HG03064 (cell line): ENCODE measurements at regions not wholly inside any gene's neighbourhood (a gene's known extent, or its start where the extent isn't known, plus 50 kb on each side); places are given as distances from the start of the nearest gene placed in this dataset.

Experiments
- ATAC-seq: cut with Tn5 transposase; IDR thresholded peaks from one replicate; pipeline ENCODE4 v1.9.1; 2021; ENCODE audit warnings: low read depth; ENCODE audit not compliant: unreplicated experiment

GRCh38 chr2:118622913-118623312, 224.5 kb downstream of the EN1 start:
- no peak for ATAC-seq

GRCh38 chr2:118622108-118622507, 225.3 kb downstream of the EN1 start:
- no peak for ATAC-seq

GRCh38 chr2:118618279-118618678, 229.2 kb downstream of the EN1 start:
- no peak for ATAC-seq

DNA sequence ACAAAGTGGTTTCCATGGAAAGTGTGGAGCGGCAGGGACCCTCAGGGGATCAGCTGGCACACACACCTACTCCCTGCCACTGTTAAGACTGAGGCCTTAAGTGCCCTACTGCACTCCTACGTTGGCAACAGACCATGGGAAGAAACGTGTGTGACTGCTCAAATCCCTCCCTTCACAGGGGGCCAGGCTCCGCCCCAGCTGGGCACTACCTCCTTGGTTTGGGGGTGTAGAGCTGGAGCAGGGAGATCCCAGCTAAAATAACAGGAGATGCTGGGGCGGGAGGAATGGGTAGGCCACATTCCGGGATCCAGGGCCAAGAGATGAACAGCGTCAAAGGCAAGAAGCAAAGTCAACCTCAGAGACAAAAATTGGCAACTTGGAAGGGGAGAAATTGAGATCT, 231.0 kb downstream of the EN1 start:
- ATAC-seq: no peak

DNA sequence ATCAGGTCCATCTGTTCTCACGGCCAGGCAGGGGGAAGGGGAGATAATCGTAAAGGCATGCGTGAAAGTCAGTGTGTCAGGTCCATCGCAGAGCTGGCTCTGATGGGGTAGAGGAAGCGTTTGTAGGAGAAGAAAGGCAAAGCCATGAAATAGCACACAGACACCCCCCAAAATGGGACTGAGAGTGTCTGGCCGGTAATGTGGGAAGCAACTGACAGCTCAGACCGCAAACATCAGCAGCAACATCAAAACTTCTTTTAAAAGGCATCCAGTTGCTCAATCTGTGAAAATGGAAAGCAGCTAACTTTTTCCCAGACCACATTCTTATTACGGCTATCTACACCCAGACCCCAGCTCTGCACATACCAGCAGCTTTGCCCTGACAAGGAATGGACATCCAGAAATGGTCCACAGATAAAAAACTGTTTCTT, 232.6 kb downstream of the EN1 start:
- no peak for ATAC-seq

GRCh38 chr2:118613737-118614136, 233.7 kb downstream of the EN1 start:
- ATAC-seq: no peak

DNA sequence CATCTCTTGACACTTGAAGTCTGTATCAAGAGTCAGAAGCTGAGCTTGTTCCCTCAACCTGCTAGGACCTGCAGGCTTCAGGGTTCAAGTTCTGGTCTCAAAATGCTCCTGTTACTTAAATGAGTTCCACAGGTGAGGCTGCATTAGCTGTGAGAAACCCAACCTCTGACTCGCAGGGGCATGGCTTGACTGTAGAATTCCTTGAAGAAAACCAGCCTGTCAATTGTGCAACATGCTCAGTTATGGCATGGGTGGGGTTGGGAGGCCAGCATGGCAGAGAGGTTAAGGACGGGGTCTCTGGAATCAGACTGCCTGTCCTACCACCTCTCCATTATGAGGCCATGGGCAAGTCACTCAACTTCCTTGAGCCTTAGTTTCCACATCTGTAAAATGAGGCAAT, 235.8 kb downstream of the EN1 start:
- no peak for ATAC-seq

DNA sequence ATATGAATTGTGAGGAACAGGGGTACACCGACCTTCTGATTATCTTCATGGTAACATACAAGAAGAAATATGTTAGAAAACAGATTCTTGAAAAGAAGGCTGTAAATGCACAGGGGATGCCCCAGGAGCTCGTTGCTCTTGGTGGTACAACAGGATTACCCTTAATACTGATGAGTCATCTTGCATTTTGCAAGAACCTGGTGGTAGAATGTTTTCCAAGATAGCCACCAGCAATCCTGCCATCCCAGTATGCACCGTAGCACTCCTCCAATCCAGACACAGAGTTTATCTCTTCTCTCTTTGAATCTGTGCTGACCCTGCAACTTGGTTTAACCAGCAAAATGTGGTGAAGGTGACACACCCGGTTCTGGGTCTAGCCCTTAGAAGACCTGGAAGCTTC, 238.3 kb downstream of the EN1 start:
- no peak for ATAC-seq

GRCh38 chr2:118607641-118608040, 239.8 kb downstream of the EN1 start:
- no peak for ATAC-seq

GRCh38 chr2:118604811-118605210, 242.6 kb downstream of the EN1 start:
- no peak for ATAC-seq

DNA sequence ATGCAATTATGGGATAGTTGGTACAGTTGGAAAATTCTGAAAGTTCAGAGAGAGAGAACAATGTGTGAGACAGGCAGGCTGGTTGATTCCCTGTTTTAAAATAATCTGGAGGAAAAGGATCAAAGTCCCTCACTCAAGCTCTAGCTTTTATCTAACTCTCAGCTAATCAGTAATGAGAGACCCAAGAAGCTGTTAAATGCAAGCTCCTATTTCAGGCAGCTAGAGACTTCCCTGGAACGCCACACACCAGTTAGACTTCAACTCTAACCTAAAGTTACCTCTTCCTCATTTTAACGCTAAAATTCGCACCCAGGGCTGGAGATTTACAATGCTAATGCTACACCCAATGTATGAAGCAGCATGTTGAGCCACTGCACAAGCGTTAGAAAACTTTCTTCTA, 243.1 kb downstream of the EN1 start:
- no peak for ATAC-seq

DNA sequence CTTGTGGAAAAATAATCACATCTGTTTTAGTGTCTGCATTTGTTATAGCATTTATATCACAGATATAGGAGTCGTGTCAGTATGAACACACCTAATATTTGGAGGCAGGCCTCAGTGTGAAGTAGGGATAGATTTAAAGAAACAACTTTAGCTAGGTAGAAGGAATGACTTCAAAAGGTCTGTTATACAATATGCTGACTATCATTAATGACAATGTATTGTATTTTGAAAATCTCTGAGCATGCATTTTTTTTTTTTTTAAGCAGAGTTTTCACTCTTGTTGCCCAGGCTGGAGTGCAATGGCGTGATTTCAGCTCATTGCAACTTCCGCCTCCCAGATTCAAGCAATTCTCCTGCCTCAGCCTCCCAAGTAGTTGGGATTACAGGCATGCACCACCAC, 248.3 kb downstream of the EN1 start:
- ATAC-seq: no peak

GRCh38 chr2:118596620-118597019, 250.8 kb downstream of the EN1 start:
- no peak for ATAC-seq

- ATAC-seq: no peak
Observed at GRCh38 chr2:118593257-118593656, 254.2 kb downstream of the EN1 start.

DNA sequence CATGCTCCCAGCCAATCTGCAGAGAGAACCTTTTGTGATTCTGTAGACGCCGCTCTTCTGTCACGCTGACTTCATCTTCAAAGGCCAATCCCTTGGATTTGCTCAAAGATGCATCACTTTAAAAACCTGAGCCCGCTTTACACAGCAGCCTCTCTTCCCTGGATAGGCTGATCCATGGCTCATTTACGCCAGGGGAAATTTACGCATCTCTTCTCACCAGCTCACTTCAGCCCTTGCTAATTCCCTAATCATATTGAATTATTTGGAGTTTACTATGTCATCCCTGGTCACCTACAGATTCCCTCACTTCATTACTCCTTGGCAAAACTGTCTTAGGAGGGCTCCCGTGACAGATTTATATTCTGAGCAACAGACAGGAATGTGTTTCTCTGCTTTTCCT, 256.2 kb downstream of the EN1 start:
- ATAC-seq: no peak

GRCh38 chr2:118589721-118590120, 257.7 kb downstream of the EN1 start:
- no peak for ATAC-seq

GRCh38 chr2:118588850-118589249, 258.6 kb downstream of the EN1 start:
- ATAC-seq: no peak

- ATAC-seq: no peak
Observed at GRCh38 chr2:118586312-118586711, 261.1 kb downstream of the EN1 start.

- no peak for ATAC-seq
Observed at GRCh38 chr2:118584877-118585276, 262.6 kb downstream of the EN1 start.

DNA sequence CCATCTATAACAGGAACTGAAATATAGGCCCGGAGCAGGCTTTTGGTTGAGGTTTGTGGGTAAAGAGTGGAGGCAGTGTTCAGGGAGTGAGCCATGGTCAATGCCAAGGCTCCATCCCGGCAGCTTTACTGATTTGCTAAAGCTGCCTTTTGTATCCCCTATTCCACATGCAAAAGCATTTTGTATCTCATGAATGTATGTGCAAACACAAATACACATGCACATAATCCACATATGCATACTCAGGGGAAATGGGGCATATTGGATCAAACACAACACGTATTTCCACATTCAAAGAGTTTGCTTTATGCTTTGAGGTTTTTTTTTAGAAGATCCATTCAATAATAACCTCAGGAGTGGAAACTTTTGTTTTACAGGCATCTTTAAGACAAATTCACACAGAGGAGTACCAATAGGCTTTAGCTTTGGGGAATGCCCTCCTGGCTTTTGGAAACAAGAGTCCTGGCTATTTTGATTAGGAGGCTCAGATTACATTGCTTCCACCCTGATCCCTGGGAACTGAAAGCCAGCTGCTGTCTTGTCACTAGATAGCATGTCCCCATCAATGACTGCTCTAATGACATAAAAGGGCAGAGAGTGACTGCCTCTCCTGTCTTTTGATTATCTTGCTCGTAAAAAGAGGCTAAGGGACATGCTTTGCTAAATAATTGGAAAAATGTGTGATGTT, 263.2 kb downstream of the EN1 start:
- ATAC-seq: no peak

DNA sequence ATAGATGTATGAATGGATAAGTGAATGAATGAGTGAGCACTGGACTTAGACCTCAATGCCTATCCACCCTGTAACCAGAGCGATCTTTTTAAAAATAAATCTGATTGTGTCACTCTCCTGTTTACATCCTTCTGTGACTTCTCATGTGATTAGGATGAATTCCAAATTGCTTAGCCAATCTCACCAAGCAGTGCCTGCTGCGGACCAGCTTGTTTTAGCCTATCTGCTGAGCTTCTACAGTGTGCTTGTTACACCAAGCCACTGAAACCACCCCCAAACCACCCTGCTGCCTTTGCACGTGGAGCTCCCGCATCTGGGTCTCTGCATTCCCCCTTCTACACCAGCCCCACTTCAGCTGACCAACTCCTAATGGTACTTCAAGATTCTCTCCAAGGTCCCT, 265.4 kb downstream of the EN1 start:
- no peak for ATAC-seq

DNA sequence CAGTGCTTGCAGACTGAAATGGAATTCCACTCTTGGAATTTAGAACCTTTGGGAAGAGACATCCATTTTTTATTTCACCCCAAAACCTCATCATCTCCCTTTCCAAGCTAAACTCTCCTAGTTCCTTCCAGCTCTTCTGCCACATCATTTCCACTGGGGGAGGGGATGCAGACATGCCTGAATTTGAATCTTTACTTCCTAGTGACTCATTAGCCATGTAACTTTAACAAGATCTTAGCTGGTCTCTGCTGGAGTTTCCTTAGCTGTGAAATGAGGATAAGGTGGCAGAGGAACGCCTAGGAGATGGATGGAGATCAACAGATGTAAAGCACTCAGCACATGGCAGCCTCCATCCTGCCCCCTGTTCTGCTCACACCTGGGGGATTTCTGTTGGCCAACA, 266.8 kb downstream of the EN1 start:
- no peak for ATAC-seq

GRCh38 chr2:118580107-118580506, 267.3 kb downstream of the EN1 start:
- no peak for ATAC-seq
